H9 (cell line): ENCODE measurements at regions not wholly inside any gene's neighbourhood (a gene's known extent, or its start where the extent isn't known, plus 50 kb on each side); places are given as distances from the start of the nearest gene placed in this dataset.

Experiments used
- DNase-seq: peaks from one replicate; pipeline ENCODE4 v3.0.0-alpha.2; 2017
- H2AFZ ChIP-seq: one replicate; pipeline ENCODE4 v1.6.1; 2013; ENCODE audit warnings: mild to moderate bottlenecking, low read length, control low read depth, moderate library complexity
- H2AK5ac ChIP-seq: 2 replicates; pipeline ENCODE4 v1.6.1; 2013; ENCODE audit warnings: low read length, control low read depth, mixed read lengths; ENCODE audit not compliant: insufficient read length
- H2BK120ac ChIP-seq: one replicate; pipeline ENCODE4 v1.6.1; 2013; ENCODE audit warnings: low read depth, mild to moderate bottlenecking, low read length, control low read depth, inconsistent platforms; ENCODE audit not compliant: poor library complexity, severe bottlenecking
- H2BK12ac ChIP-seq: 2 replicates; pipeline ENCODE4 v1.6.1; 2013; ENCODE audit warnings: low read length, control low read depth, mixed read lengths, low read depth; ENCODE audit not compliant: insufficient read length
- H2BK15ac ChIP-seq: 2 replicates; pipeline ENCODE4 v1.6.1; 2013; ENCODE audit warnings: low read depth, low read length, control low read depth
- H2BK20ac ChIP-seq: one replicate; pipeline ENCODE4 v1.6.1; 2013; ENCODE audit warnings: low read depth, mild to moderate bottlenecking, low read length, control low read depth, inconsistent platforms; ENCODE audit not compliant: poor library complexity, severe bottlenecking
- H2BK5ac ChIP-seq: 2 replicates; pipeline ENCODE4 v1.6.1; 2013; ENCODE audit warnings: low read length, control low read depth, mixed read lengths; ENCODE audit not compliant: insufficient read length
- H3K14ac ChIP-seq: 2 replicates; pipeline ENCODE4 v1.6.1; 2013; ENCODE audit warnings: low read length, control low read depth; ENCODE audit not compliant: insufficient read depth
- H3K18ac ChIP-seq: 2 replicates; pipeline ENCODE4 v1.6.1; 2013; ENCODE audit warnings: low read depth, mild to moderate bottlenecking, mixed read lengths, low read length, control low read depth; ENCODE audit not compliant: insufficient read length
- H3K23ac ChIP-seq: 2 replicates; pipeline ENCODE4 v1.6.1; 2013; ENCODE audit warnings: low read length, control low read depth, mixed read lengths, low read depth; ENCODE audit not compliant: insufficient read length
- H3K23me2 ChIP-seq: 2 replicates; pipeline ENCODE4 v1.6.1; 2013; ENCODE audit warnings: low read depth, mild to moderate bottlenecking, mixed read lengths, low read length, control low read depth; ENCODE audit not compliant: insufficient read length, poor library complexity, severe bottlenecking
- H3K27ac ChIP-seq: 2 replicates; pipeline ENCODE4 v1.5.1; 2013; ENCODE audit warnings: low read length, control low read depth, mixed read lengths, low read depth; ENCODE audit not compliant: insufficient read length
- H3K27me3 ChIP-seq: 2 replicates; pipeline ENCODE4 v1.6.1; 2013; ENCODE audit warnings: low read length, control low read depth, inconsistent platforms; ENCODE audit not compliant: insufficient read depth
- H3K4ac ChIP-seq: 2 replicates; pipeline ENCODE4 v1.6.1; 2013; ENCODE audit warnings: low read depth, mild to moderate bottlenecking, control low read depth, inconsistent platforms, low read length, moderate library complexity
- H3K4me1 ChIP-seq: 2 replicates; pipeline ENCODE4 v1.6.1; 2013; ENCODE audit warnings: low read length, control low read depth, inconsistent platforms; ENCODE audit not compliant: insufficient read depth
- H3K4me2 ChIP-seq: 2 replicates; pipeline ENCODE4 v1.6.1; 2013; ENCODE audit warnings: low read length, control low read depth, mixed read lengths; ENCODE audit not compliant: insufficient read length, insufficient read depth
- H3K56ac ChIP-seq: 2 replicates; pipeline ENCODE4 v1.6.1; 2013; ENCODE audit warnings: low read depth, mild to moderate bottlenecking, mixed read lengths, low read length, control low read depth; ENCODE audit not compliant: insufficient read length
- H3K79me1 ChIP-seq: 2 replicates; pipeline ENCODE4 v1.6.1; 2013; ENCODE audit warnings: low read depth, mild to moderate bottlenecking, moderate library complexity, low read length, control low read depth, inconsistent platforms; ENCODE audit not compliant: insufficient read depth, poor library complexity, severe bottlenecking
- H3K79me2 ChIP-seq: 2 replicates; pipeline ENCODE4 v1.6.1; 2013; ENCODE audit warnings: low read length, control low read depth, inconsistent platforms; ENCODE audit not compliant: insufficient read depth
- H3K9ac ChIP-seq: 2 replicates; pipeline ENCODE4 v1.6.1; 2013; ENCODE audit warnings: low read length, control low read depth, mixed read lengths; ENCODE audit not compliant: insufficient read length; ENCODE audit errors: extremely low read depth
- H3K9me3 ChIP-seq: one replicate; pipeline ENCODE4 v1.6.1; 2013; ENCODE audit warnings: low read depth, low read length, inconsistent platforms; ENCODE audit not compliant: control insufficient read depth
- H3T11ph ChIP-seq: one replicate; pipeline ENCODE4 v1.6.1; 2013; ENCODE audit warnings: mild to moderate bottlenecking, low read length, control low read depth, inconsistent platforms
- H4K20me1 ChIP-seq: one replicate; pipeline ENCODE4 v1.6.1; 2013; ENCODE audit not compliant: control insufficient read depth, insufficient read length, insufficient read depth
- H4K5ac ChIP-seq: 2 replicates; pipeline ENCODE4 v1.6.1; 2013; ENCODE audit warnings: low read depth, mild to moderate bottlenecking, mixed read lengths, low read length, control low read depth; ENCODE audit not compliant: insufficient read length
- H4K8ac ChIP-seq: replicated peaks from 2 replicates; pipeline ENCODE4 v1.6.1; 2013; ENCODE audit warnings: low read length, control low read depth, mixed read lengths, low read depth; ENCODE audit not compliant: insufficient read length
- H4K91ac ChIP-seq: 2 replicates; pipeline ENCODE4 v1.6.1; 2013; ENCODE audit warnings: low read depth, mild to moderate bottlenecking, moderate library complexity, mixed read lengths, low read length, control low read depth; ENCODE audit not compliant: insufficient read length
- H3K27ac Mint-ChIP-seq, 3 experiments: 2 replicates in 2 of 3; 3 replicates in 1 of 3; pipeline ENCODE4 v1.8.0; 2020 to 2021; ENCODE audit warnings: mixed read lengths in 3 of 3, mild to moderate bottlenecking in 1 of 3, moderate library complexity in 1 of 3
- H3K27me3 Mint-ChIP-seq: 2 replicates; pipeline ENCODE4 v1.8.0; 2021; ENCODE audit warnings: low read depth, mild to moderate bottlenecking, moderate library complexity, mixed read lengths
- H3K36me3 Mint-ChIP-seq, 3 experiments: 2 replicates in 2 of 3; 3 replicates in 1 of 3; pipeline ENCODE4 v1.8.0; 2020 to 2021; ENCODE audit warnings: low read depth in 3 of 3, mixed read lengths in 3 of 3; ENCODE audit not compliant: insufficient read depth in 1 of 3
- H3K4me1 Mint-ChIP-seq, 2 experiments: 2 replicates each; pipeline ENCODE4 v1.8.0; 2020; ENCODE audit warnings: mixed read lengths in 2 of 2
- H3K4me3 Mint-ChIP-seq, 2 experiments: 2 replicates in 1 of 2; 3 replicates in 1 of 2; pipeline ENCODE4 v1.8.0; 2020 to 2021; ENCODE audit warnings: mild to moderate bottlenecking in 2 of 2, mixed read lengths in 2 of 2, moderate library complexity in 1 of 2
- H3K9me3 Mint-ChIP-seq, 2 experiments: 2 replicates in 1 of 2; 3 replicates in 1 of 2; pipeline ENCODE4 v1.8.0; 2020; ENCODE audit warnings: mild to moderate bottlenecking in 2 of 2, mixed read lengths in 2 of 2, moderate library complexity in 1 of 2
- CTCF ChIP-seq: fragments of 200-600 bp; sonication (generic); conservative IDR thresholded peaks from 3 replicates; pipeline ENCODE4 v1.8.0; 2021; ENCODE audit warnings: antibody characterized with exemption, mild to moderate bottlenecking
- WGBS: extraction: QIAGEN DNeasy Blood & Tissue Kit; methylation state at CpG from one replicate; pipeline ENCODE4 v1.1.7; 2013; ENCODE audit warnings: missing lambda C conversion rate, low lambda C conversion rate, mixed read lengths; ENCODE audit not compliant: insufficient read length; ENCODE audit errors: extremely low coverage; 5-methylcytosine and 5-hydroxymethylcytosine counted together

GRCh38 chr5:2181557-2181956, 298.8 kb upstream of the IRX4 start:
- Mint-ChIP-seq H3K36me3 (no peaks in the 10 kb centered on the region), H3K27ac (no peak overlapping the region), H3K4me1 (no peaks in the 10 kb centered on the region), H3K27me3 (no peaks in the 10 kb centered on the region; the same call in 1 of the 2 replicates), H3K9me3 (no peaks in the 10 kb centered on the region), H3K4me3 (no peak overlapping the region)
- Histone ChIP-seq H2BK12ac (no peak overlapping the region), H2AFZ (no peak overlapping the region), H2BK20ac (no peak overlapping the region), H2BK5ac (no peak overlapping the region), H4K5ac (no peak overlapping the region), H4K91ac (no peak overlapping the region), H3K23me2 (no peaks in the 10 kb centered on the region), H4K8ac (no peak overlapping the region), H3K23ac (no peak overlapping the region), H3K9ac (no peak overlapping the region), H3T11ph (no peak overlapping the region), H2AK5ac (no peak overlapping the region), H3K27ac (no peak overlapping the region), H3K56ac (no peak overlapping the region), H3K9me3 (no peaks in the 10 kb centered on the region), H3K4ac (no peak overlapping the region), H3K79me1 (no peaks in the 10 kb centered on the region), H3K18ac (no peak overlapping the region), H3K14ac (no peak overlapping the region), H3K27me3 (no peaks in the 10 kb centered on the region), H3K4me1 (no peaks in the 10 kb centered on the region), H2BK120ac (no peak overlapping the region), H4K20me1 (no peaks in the 10 kb centered on the region), H2BK15ac (no peak overlapping the region), H3K4me2 (no peak overlapping the region), H3K79me2 (no peaks in the 10 kb centered on the region)
- no peak for DNase-seq
- no CpG with 5 or more reads among the region's 17 CpGs for WGBS
- no peak for TF ChIP-seq CTCF
